A673 (cell line): ENCODE measurements at regions not wholly inside any gene's neighbourhood (a gene's known extent, or its start where the extent isn't known, plus 50 kb on each side); places are given as distances from the start of the nearest gene placed in this dataset.

ENCODE experiments used
- EZH2 ChIP-seq: fragments of 200-600 bp; sonication (generic); IDR thresholded peaks from 2 replicates; pipeline ENCODE4 v1.6.1; 2017; ENCODE audit warnings: borderline replicate concordance, low read depth, mild to moderate bottlenecking, mixed read lengths, antibody characterized with exemption, low read length; ENCODE audit not compliant: poor library complexity, severe bottlenecking
- TF ChIP-seq, protein P1 (sequence below): fragments of 300-800, 200-600 bp; sonication (generic); conservative IDR thresholded peaks from 2 replicates; pipeline ENCODE4 v1.5.1; 2017; ENCODE audit warnings: low read depth, mild to moderate bottlenecking, antibody characterized with exemption, low read length, moderate library complexity, mixed read lengths

DNA sequence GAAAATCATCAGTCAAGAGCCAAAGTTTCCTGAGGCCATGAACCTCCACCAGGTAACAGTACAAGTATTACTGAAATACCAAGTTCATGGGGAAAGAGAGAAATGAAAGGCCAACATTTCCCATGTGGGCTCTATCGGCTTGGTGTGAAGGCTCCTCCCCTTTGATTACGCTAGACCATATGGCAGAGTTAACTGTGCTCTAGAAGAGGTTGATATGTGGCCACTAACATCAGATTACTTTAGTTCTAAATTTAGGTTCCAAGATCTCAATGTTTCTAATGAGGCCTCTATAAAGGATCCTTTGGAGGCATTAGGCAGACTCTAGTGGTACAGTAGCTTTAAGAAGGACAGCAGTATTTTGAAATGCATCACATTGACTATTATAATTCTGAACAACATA lies 127.1 kb downstream of the SEMA6D start:
- TF ChIP-seq, protein P1, sequence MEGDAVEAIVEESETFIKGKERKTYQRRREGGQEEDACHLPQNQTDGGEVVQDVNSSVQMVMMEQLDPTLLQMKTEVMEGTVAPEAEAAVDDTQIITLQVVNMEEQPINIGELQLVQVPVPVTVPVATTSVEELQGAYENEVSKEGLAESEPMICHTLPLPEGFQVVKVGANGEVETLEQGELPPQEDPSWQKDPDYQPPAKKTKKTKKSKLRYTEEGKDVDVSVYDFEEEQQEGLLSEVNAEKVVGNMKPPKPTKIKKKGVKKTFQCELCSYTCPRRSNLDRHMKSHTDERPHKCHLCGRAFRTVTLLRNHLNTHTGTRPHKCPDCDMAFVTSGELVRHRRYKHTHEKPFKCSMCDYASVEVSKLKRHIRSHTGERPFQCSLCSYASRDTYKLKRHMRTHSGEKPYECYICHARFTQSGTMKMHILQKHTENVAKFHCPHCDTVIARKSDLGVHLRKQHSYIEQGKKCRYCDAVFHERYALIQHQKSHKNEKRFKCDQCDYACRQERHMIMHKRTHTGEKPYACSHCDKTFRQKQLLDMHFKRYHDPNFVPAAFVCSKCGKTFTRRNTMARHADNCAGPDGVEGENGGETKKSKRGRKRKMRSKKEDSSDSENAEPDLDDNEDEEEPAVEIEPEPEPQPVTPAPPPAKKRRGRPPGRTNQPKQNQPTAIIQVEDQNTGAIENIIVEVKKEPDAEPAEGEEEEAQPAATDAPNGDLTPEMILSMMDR, result no peak
- no peak for TF ChIP-seq EZH2
